Esophagus squamous epithelium (tissue), 5 donors: ENCODE measurements at regions not wholly inside any gene's neighbourhood (a gene's known extent, or its start where the extent isn't known, plus 50 kb on each side); places are given as distances from the start of the nearest gene placed in this dataset.
"Not testable (repeated sequence)": the region's sequence is repeated elsewhere in the genome, so short reads cannot be mapped to it uniquely, and the experiment has no call there.

ENCODE experiments used
- DNase-seq: peaks from one replicate; lab custom pipeline; 2025; lab: John Stamatoyannopoulos, UW
- H3K27ac ChIP-seq, 4 donors: fragments of 200-600 bp; sonication (generic); one replicate each; pipeline ENCODE4 v1.5.1; 2016 to 2019; ENCODE audit warnings: mild to moderate bottlenecking in 1 of 4
- H3K27me3 ChIP-seq, 4 donors: fragments of 200-600 bp; sonication (generic); 1 replicate in 3 of 4; 2 replicates in 1 of 4; pipeline versions ENCODE4 v1.5.1 to v1.6.0; 2017 to 2021; ENCODE audit warnings: antibody characterized with exemption in 1 of 4
- H3K36me3 ChIP-seq, 3 donors: fragments of 200-600 bp; sonication (generic); one replicate each; pipeline ENCODE4 v1.5.1; 2016 to 2019
- H3K4me1 ChIP-seq, 3 donors: fragments of 200-600 bp; sonication (generic); one replicate each; pipeline ENCODE4 v1.5.1; 2017 to 2019
- H3K4me3 ChIP-seq, 4 donors: fragments of 200-600 bp; sonication (generic); 1 replicate in 3 of 4; 2 replicates in 1 of 4; pipeline ENCODE4 v1.5.1; 2016 to 2019; ENCODE audit warnings: mild to moderate bottlenecking in 2 of 4, moderate library complexity in 1 of 4
- H3K9me3 ChIP-seq, 3 donors: fragments of 200-600 bp; sonication (generic); one replicate each; pipeline ENCODE4 v1.5.1; 2016 to 2019
- POLR2A ChIP-seq, 4 donors: fragments of 450-650 bp; IDR thresholded peaks; one replicate each; pipeline ENCODE4 v1.6.1; 2017; ENCODE audit warnings: antibody characterized with exemption in 4 of 4, mild to moderate bottlenecking in 4 of 4, moderate library complexity in 3 of 4
- WGBS, 2 donors: methylation state at CpG; one replicate each; pipeline ENCODE4 v1.1.5; 2018; 5-methylcytosine and 5-hydroxymethylcytosine counted together
- intact Hi-C: fragments of 100-400 bp; cut with DNase I; formaldehyde crosslinking; loops from one replicate; pipeline ENCODE4 v1.15.0; 2022
- TF ChIP-seq, protein P1 (sequence below), 6 experiments: fragments of 450-650 bp in 4 of 6; fragments of 200-600 bp in 2 of 6; sonication (generic) in 2 of 6; IDR thresholded peaks; one replicate each; pipeline ENCODE4 v1.5.1; 2016 to 2019; ENCODE audit warnings: antibody characterized with exemption in 6 of 6, mild to moderate bottlenecking in 4 of 6, moderate library complexity in 4 of 6
- donor health status: DM: yes; HTN: yes; CAD: no.

DNA sequence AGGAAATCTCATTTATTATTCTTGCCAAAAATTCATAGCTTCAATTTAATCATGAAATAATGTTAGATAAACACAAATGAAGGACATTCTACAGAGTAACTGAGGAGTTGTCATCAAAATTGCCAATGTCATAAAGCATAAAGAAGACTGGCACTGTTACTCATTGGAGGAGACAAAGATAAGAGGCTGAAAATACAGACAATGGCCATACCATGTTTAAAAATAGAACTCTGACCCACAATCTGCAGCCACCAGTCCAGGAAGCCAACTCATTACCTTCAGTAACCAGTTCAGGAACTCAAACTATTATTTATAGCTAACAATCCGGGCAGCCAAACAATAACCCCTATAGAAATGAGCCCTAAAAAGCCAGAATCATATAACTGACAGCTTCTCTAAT, 795.6 kb downstream of the TENT5A start:
- intact Hi-C loops: no loop called here
- TF ChIP-seq, protein P1, sequence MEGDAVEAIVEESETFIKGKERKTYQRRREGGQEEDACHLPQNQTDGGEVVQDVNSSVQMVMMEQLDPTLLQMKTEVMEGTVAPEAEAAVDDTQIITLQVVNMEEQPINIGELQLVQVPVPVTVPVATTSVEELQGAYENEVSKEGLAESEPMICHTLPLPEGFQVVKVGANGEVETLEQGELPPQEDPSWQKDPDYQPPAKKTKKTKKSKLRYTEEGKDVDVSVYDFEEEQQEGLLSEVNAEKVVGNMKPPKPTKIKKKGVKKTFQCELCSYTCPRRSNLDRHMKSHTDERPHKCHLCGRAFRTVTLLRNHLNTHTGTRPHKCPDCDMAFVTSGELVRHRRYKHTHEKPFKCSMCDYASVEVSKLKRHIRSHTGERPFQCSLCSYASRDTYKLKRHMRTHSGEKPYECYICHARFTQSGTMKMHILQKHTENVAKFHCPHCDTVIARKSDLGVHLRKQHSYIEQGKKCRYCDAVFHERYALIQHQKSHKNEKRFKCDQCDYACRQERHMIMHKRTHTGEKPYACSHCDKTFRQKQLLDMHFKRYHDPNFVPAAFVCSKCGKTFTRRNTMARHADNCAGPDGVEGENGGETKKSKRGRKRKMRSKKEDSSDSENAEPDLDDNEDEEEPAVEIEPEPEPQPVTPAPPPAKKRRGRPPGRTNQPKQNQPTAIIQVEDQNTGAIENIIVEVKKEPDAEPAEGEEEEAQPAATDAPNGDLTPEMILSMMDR (IDR thresholded peaks at IDR 0.05): no peak
- TF ChIP-seq POLR2A (IDR thresholded peaks at IDR 0.05): no peak

DNA sequence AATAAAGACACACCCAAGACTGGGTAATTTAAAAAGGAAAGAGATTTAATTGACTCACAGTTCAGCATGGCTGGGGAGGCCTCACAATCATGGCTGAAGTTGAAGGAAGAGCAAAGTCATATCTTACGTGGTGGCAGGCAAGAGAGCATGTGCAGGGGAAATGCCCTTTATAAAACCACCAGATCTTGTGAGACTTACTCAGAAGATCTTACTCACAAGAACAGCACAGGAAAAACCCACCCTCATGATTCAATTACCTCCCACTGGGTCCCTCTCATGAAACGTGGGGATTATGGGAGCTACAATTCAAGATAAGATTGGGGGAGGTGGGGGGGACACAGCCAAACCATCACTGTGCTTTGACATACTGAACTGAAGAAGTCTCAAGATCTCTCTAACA, 800.0 kb downstream of the TENT5A start:
- WGBS, 2 donors: 41% methylated on average over 2 of the region's 2 CpGs
- H3K27ac ChIP-seq, H3K4me3 ChIP-seq, H3K4me1 ChIP-seq, H3K9me3 ChIP-seq, H3K36me3 ChIP-seq, DNase-seq, H3K27me3 ChIP-seq, intact Hi-C loops: not testable (repeated sequence)

More for the DNA sequence above, 795.6 kb downstream of the TENT5A start:
- peaks cover 0 to 3% (median 0%) of the 10 kb centered on the region in 3 donors for H3K4me1 ChIP-seq
- no peaks in the 10 kb centered on the region for H3K36me3 ChIP-seq
- H3K9me3 ChIP-seq: no peaks in the 10 kb centered on the region
- H3K27me3 ChIP-seq: no peaks in the 10 kb centered on the region
- no peak for DNase-seq
- 63 to 75% methylated on average over 1 of the region's 1 CpG for WGBS, 2 donors
- no peak overlapping the region for H3K27ac ChIP-seq
- no peak overlapping the region for H3K4me3 ChIP-seq

DNA sequence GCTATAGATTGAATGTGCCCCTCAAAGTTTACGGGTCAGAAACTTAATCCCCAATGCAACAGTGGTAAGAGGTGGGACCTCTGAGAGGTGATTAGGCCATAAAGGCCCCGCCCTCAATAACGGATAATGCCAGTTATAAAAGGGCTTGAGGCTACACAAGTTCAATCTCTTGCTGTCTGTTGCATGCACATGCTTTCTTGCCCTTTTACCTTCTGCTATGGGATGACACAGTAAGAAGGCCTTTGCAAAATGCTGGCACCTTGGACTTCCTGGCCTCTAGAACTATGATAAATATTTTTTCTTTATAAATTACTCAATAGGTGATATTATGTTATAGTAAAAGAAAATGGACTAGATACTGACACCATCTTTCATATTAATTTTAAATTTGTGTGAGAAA, 806.1 kb downstream of the TENT5A start:
- 50 to 81% methylated on average over 3 of the region's 3 CpGs for WGBS, 2 donors

DNA sequence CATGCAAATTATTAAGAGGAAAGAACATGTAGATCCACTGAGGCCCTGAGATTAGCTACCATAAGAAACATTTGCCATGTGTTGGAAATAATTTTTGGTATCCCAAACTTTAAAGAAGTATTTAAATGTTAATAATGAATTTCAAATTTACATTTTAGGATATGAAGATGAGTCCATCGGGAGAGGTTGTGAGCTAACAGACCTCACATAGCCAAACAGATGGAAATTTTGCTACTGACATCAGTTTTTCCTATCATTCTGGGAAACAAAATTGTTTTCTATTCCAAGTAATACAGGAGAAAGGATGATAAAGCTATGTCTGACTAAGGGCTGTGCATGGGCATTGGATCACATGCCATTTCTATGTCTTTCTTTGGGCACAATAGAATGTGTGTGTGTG, 809.6 kb downstream of the TENT5A start:
- TF ChIP-seq POLR2A (IDR thresholded peaks at IDR 0.05): no peak
- TF ChIP-seq, protein P1 (IDR thresholded peaks at IDR 0.05): no peak
- H3K4me3 ChIP-seq: no peak overlapping the region
- H3K27ac ChIP-seq: no peak overlapping the region
- H3K9me3 ChIP-seq: peaks cover 0 to under 1% (median 0%) of the 10 kb centered on the region in 3 donors
- no peaks in the 10 kb centered on the region for H3K4me1 ChIP-seq
- intact Hi-C loops: no loop called here
- H3K36me3 ChIP-seq: no peaks in the 10 kb centered on the region
- WGBS, 2 donors: 73 to 92% methylated on average over 1 of the region's 1 CpG
- no peaks in the 10 kb centered on the region for H3K27me3 ChIP-seq
- no peak for DNase-seq

More for the DNA sequence above, 806.1 kb downstream of the TENT5A start:
- intact Hi-C loops: no loop called here
- H3K9me3 ChIP-seq: no peaks in the 10 kb centered on the region
- no peaks in the 10 kb centered on the region for H3K4me1 ChIP-seq
- TF ChIP-seq, protein P1 (IDR thresholded peaks at IDR 0.05): no peak
- no peak for TF ChIP-seq POLR2A (IDR thresholded peaks at IDR 0.05)
- no peaks in the 10 kb centered on the region for H3K27me3 ChIP-seq
- no peak overlapping the region for H3K27ac ChIP-seq
- H3K36me3 ChIP-seq: no peaks in the 10 kb centered on the region
- no peak for DNase-seq
- no peak overlapping the region for H3K4me3 ChIP-seq

DNA sequence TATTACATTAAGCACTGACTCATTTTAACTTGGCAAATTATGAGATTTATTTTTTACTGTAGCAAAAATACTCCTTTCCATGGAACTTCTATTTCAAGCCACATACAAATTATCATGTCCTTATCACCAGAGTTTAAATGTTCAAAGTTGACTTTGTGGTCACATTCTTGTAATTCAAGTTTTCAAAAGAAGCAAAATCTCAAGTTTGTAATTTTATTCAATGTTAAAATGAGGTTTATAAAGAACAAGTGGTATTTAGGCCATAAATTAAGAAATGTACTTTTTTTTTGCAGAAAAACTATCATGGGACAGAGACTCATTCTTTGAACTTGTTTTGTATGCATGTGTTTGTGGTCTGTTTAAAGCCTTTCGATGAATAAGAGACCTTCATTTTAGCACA, 811.5 kb downstream of the TENT5A start:
- Histone ChIP-seq H3K9me3 (peaks cover 0 to 13% (median 0%) of the 10 kb centered on the region in 3 donors), H3K4me1 (no peaks in the 10 kb centered on the region), H3K4me3 (no peak overlapping the region), H3K36me3 (no peaks in the 10 kb centered on the region), H3K27me3 (no peaks in the 10 kb centered on the region), H3K27ac (no peak overlapping the region)
- 79 to 82% methylated on average over 1 of the region's 1 CpG for whole genome bisulfite sequencing, 2 donors
- intact Hi-C loops: no loop called here
- TF ChIP-seq POLR2A (IDR thresholded peaks at IDR 0.05): no peak
- TF ChIP-seq, protein P1 (IDR thresholded peaks at IDR 0.05): no peak
- DNase-seq: no peak

DNA sequence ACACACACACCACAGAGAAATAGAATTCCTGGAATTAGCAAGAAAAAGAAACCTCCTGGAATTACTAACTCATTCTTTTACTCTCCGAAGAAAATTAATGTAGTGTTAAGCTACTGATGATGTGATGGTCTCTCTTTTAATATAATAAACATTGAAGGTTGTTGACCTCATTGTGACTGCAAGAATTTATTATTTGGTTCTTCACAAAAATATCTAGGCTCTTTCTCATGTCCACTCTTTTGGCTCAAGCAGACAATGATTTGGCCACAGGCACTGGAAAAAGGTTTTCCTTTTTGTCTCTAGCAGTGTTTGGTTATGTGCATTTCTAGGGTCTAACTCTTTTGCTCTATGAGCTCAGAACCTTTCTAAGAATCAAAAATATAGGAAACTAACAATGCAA, 811.9 kb downstream of the TENT5A start:
- intact Hi-C loops: no loop called here
- Histone ChIP-seq H3K27ac (no peak overlapping the region), H3K27me3 (no peaks in the 10 kb centered on the region), H3K36me3 (no peaks in the 10 kb centered on the region), H3K9me3 (peaks cover 0 to 13% (median 0%) of the 10 kb centered on the region in 3 donors), H3K4me1 (no peaks in the 10 kb centered on the region), H3K4me3 (no peak overlapping the region)
- 43 to 52% methylated on average over 1 of the region's 1 CpG for WGBS, 2 donors
- no peak for DNase-seq
- TF ChIP-seq POLR2A (IDR thresholded peaks at IDR 0.05): no peak
- TF ChIP-seq, protein P1 (IDR thresholded peaks at IDR 0.05): no peak
